Myocyte (in vitro differentiated cells): ENCODE measurements at regions not wholly inside any gene's neighbourhood (a gene's known extent, or its start where the extent isn't known, plus 50 kb on each side); places are given as distances from the start of the nearest gene placed in this dataset.
A peak's percentile ranks its signal among the peaks of the same experiment; 100 is the strongest.

Source experiments
- DNase-seq: peaks from one replicate; pipeline ENCODE4 v3.0.0-alpha.2; 2012; ENCODE audit warnings: low read depth

- no peak for DNase-seq
Measured at GRCh38 chr1:201610858-201611257, 71.9 kb downstream of the NAV1 start.

GRCh38 chr1:201612645-201613044 lies 73.7 kb downstream of the NAV1 start:
- no peak for DNase-seq

- peak; percentile 73 for DNase-seq
Measured at GRCh38 chr1:201614262-201615015, 75.5 kb downstream of the NAV1 start.

GRCh38 chr1:201617157-201617556 lies 78.2 kb downstream of the NAV1 start:
- no peak for DNase-seq

GRCh38 chr1:201618389-201618788 lies 79.5 kb downstream of the NAV1 start:
- DNase-seq: no peak

GRCh38 chr1:201618905-201619304 lies 80.0 kb downstream of the NAV1 start:
- DNase-seq: no peak

GRCh38 chr1:201619513-201619912 lies 80.6 kb downstream of the NAV1 start:
- DNase-seq: no peak

GRCh38 chr1:201622353-201622752 lies 83.4 kb downstream of the NAV1 start:
- no peak for DNase-seq

- no peak for DNase-seq
Measured at GRCh38 chr1:201622824-201623223, 83.9 kb downstream of the NAV1 start.

GRCh38 chr1:201624741-201625225 lies 85.9 kb downstream of the NAV1 start:
- DNase-seq: no peak

GRCh38 chr1:201625226-201625761 lies 86.4 kb downstream of the NAV1 start:
- peak; percentile 70 for DNase-seq

- DNase-seq: no peak
Measured at GRCh38 chr1:201625851-201626251, 86.9 kb downstream of the NAV1 start.

- no peak for DNase-seq
Measured at GRCh38 chr1:201626629-201627275, 87.8 kb downstream of the NAV1 start.

GRCh38 chr1:201628490-201628889 lies 89.6 kb downstream of the NAV1 start:
- no peak for DNase-seq

- DNase-seq: peak; percentile 62
Measured at GRCh38 chr1:201630582-201630981, 91.7 kb downstream of the NAV1 start.

- DNase-seq: no peak
Measured at GRCh38 chr1:201631037-201631436, 92.1 kb downstream of the NAV1 start.

GRCh38 chr1:201632364-201632952 lies 93.5 kb downstream of the NAV1 start:
- DNase-seq: no peak

- no peak for DNase-seq
Measured at GRCh38 chr1:201633297-201633696, 94.4 kb downstream of the NAV1 start.

- peak; percentile 72 for DNase-seq
Measured at GRCh38 chr1:201633811-201634210, 94.9 kb downstream of the NAV1 start.

GRCh38 chr1:201634261-201634660 lies 95.3 kb downstream of the NAV1 start:
- DNase-seq: no peak

GRCh38 chr1:201636097-201636496 lies 97.2 kb downstream of the NAV1 start:
- DNase-seq: no peak

- DNase-seq: no peak
Measured at GRCh38 chr1:201636510-201636971, 97.6 kb downstream of the NAV1 start.
